Amniotic epithelial cell (primary cell): ENCODE measurements at regions not wholly inside any gene's neighbourhood (a gene's known extent, or its start where the extent isn't known, plus 50 kb on each side); places are given as distances from the start of the nearest gene placed in this dataset.
"Not testable (repeated sequence)": the region's sequence is repeated elsewhere in the genome, so short reads cannot be mapped to it uniquely, and the experiment has no call there.

Experiments
- DNase-seq: peaks from one replicate; pipeline ENCODE4 v3.0.0-alpha.2; 2010; ENCODE audit warnings: low read depth

DNA sequence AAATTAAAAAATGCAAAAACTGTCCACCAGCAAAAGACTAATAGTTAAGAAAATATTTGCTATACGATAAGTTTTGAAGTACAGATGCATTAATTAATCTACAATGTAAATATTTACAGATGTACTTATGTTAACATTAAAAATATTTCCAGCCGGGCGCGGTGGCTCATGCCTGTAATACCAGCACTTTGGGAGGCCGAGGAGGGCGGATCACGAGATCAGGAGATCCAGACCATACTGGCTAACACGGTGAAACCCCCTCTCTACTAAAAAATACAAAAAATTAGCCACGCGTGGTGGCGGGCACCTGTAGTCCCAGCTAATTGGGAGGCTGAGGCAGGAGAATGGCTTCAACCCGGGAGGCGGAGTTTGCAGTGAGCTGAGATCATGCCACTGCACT, 982.8 kb downstream of the SLC6A15 start:
- not testable (repeated sequence) for DNase-seq

DNA sequence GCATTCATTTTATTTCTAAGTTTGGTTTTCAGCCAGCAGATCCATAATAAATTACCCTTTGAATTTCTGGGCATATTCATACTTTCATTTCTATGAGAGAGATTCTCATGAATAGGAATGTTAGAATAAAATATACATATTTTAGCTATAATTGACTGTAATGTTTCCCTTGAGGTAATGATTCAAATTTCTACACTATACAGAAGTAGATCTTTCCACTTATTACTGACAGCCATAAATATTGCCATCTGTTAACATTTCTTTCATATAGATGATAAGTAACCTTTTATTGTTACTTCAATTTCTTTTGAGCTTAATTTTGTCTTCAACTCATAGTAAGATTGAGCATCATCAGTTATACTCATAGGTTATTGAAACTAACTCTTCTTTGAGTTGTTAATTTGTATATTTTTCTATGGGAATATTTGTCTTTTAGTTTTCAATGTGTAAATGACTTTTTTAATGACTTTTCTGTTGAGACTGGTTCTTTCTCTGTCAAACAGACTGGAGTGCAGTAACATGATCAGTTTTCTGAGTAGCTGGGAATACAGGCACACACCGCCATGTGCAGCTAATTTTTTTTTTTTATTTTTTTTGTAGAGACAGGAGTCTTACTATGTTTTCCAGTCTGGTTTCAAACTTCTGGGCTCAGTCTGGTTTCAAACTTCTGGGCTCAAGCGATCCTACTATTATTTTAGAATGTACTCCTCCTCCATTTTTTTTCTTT, 991.6 kb downstream of the SLC6A15 start:
- DNase-seq, result no peak

DNA sequence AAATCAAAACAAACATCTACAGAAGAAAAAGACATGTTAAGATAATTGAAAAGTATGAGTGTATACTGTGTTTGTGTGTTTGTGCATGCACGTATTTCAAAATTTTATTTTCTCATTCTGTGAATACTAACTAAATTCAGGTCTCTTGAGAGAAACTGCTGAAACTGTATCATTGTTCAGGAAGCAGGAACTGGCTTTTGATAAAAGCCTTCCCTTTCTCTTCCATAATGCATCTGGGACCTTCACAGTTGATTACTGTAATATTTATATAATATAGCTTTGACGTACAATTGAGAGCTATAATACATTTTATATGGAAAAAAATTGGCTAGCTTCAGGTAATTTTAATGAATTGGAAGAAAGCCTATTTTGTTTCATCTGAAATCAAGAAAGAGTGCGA, 993.5 kb downstream of the SLC6A15 start:
- DNase-seq, result no peak

DNA sequence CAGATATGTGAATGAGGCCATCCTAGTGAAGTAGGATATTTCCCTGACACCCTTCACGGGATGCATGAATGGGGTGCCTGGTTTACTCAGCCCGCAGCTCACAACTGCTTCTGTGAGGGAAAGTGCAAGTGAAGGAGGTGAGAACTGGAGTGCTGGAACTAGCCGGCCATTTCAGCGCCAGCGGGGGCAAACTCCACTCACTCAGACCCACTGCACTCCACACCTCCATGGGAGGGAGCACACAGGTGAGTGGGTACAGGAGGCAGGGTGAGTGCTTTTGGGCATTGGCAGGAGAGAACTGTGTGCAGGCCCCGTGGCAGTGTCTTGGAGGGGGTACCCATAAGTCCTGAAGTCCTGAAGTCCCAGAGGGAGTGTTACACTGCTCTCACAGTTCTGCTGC, 1008.4 kb downstream of the SLC6A15 start:
- DNase-seq, result no peak

DNA sequence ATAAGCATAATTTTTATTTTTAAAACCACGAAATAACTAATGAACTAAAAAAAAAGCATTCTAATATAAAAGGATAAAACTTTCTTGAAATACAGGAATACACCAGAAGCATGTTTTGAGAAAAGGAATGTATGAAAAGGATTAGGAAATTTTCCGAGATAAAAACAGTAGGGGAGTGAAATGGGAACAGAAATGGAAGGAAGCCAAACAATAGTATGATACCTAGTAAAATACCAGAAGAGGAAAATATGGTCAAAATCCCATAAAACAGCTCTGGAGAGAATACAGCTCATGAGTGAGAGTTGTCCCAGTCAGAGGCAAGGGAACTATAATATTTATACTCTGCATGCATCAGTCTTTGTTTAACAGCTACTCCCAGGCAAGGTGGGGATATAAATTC, 1016.2 kb downstream of the SLC6A15 start:
- peak; percentile 31 for DNase-seq

DNA sequence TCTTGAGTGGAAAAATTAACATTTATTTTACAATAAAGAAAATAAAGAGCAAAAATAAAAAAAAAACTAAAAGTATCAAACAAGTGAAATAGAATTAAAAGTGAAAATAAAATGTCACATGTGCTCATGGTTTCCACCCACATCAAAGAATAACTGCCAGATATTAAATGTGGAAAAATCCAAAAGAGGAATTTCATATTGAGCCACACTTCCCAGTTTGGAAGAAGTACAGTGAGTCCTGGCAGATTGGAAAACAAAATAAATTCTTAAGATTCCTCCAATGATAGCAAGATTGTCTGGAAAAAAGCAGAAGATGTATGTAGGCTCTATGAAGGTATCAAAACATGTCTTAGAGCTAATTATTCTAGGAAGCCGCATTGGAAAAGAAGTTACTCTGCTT, 1019.5 kb downstream of the SLC6A15 start:
- peak; percentile 64 for DNase-seq

DNA sequence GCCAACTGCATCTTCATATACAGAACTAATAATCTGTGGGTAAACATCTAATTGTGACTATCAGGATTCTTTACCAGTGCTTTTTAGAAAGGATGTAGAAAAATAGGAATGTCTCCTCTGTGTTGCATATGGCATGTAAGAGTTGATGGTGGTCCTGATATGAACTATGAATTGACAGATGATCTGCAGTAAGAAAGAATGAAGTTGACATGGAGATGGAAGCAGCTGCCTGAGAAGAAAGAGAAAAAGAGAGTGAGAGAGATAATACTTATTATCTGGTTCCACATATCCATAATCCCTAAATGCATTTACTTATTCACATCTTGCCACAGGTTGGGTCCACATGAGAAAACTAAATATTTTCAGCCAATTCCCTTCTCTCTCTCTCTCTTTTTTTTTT, 1022.9 kb downstream of the SLC6A15 start:
- DNase-seq, result peak; percentile 2

DNA sequence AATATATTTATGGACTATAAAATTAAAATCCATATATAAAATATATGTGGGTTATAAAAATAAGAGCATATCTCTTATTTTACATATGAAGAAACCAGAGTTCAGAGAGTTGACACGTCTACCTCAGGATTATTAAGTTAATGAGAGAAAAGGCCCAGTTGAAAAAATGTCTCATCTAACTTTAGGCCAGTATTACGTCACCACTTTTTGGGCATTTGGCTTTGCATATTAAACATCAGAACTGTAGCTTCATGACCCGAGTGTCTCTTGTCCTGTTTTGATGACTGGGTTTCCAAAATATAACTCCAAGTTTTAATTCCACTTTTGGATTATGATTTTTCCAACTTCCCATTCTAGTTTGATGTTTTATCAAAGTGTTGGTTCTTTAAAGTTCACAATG, 1026.1 kb downstream of the SLC6A15 start:
- no peak for DNase-seq

DNA sequence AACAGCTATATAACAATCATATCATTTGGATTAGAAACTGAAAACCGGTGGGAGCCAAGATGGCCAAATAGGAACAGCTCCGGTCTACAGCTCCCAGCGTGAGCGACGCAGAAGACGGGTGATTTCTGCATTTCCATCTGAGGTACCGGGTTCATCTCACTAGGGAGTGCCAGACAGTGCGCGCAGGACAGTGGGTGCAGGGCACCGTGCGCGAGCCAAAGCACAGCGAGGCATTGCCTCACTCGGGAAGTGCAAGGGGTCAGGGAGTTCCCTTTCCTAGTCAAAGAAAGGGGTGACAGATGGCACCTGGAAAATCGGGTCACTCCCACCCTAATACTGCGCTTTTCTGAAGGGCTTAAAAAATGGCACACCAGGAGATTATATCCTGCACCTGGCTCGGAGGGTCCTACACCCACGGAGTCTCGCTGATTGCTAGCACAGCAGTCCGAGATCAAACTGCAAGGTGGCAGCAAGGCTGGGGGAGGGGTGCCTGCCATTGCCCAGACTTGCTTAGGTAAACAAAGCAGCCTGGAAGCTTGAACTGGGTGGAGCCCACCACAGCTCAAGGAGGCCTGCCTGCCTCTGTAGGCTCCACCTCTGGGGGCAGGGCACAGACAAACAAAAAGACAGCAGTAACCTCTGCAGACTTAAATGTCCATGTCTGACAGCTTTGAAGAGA, 1041.5 kb downstream of the SLC6A15 start:
- DNase-seq, result not testable (repeated sequence)

DNA sequence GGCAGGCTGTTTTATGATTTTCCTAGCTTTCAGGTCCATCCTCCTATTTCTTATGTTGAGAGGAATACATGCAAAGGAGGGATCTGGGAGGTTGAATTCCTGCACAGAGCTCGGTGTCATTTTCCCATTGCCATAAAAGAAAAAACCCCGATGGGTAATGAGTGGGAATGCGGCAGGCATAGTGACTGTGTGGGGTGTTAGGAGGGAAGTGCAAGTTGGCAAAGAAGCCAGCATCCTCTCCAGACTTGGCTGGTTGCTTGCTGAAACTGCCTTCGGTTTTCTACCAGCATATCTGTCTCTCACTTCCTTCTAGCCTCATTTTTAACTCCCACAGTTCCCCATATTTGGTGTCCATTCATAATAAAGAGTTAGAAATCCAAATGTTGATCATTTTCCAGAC, 1046.1 kb downstream of the SLC6A15 start:
- DNase-seq, result no peak

DNA sequence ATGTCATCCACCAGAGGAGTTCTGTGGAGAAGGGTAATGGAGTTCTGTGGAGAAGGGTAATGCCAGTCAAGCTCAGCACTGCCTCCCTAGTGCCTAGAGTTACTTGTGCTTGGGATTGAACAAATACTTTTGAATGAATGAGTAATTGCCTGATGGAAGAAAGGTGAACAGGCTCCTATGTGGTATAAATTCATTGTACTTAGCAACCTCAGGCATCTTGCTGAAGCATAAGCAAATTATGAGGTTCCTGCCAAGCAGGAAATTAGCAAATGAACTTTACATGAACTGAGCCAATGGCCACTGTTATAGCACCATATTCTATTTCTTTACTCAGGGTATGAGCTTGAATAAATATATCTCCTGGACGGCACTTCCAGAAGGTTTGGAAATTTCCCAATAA, 1047.2 kb downstream of the SLC6A15 start:
- no peak for DNase-seq

DNA sequence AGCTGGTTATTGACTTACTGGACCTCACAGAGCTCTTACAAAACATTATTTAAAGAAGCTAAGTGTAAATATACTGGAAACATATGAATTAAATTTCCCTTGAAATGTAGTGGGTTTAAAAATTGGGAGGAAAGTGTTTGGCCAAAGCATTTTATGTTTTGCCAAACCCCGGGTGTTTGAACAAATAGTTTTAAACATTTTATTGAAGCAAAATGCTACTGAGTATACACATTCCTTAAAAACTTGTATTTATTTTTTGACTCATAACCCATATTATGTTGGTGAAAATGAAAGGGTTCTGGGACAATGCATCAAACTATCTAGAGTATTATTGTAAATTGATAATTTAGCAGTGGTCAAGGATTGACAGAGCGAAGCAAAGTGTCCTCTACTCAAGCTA, 1048.5 kb downstream of the SLC6A15 start:
- DNase-seq, result no peak

DNA sequence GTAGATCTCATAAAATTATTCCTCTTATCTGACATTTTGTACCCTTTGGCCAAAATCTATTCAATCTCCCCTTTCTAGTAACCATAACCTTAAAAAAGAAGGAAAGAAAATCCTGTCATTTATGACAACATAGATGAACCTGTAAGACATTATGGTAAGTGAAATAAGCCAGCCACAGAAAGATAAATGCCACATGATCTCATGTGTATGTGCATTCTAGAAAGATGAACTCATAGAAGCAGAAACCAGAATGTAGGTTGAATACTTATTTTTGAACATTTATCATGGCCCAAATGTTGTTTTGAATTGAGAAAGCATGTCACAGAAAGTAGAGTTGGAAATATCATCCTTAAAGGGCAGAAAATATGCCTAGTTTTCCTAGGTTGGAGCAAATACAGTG, 1053.6 kb downstream of the SLC6A15 start:
- DNase-seq, result peak; percentile 47

DNA sequence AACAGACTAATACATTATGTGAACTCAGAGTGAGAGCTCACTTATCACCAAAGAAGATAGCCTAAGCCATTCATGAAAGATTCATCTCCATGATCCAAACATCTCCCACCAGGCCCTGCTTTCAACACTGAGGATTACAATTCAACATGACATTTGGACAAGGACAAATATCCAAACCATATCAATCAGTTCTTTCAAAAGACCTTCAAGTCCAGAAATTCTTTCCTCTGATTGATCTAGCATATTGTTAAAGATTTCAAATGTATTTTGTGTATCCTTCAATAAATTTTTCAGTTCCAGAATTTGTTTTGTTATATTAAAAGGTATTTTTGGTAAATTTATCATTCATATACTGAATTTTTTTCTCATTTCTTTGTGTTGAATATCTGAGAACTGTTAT, 1055.8 kb downstream of the SLC6A15 start:
- no peak for DNase-seq

DNA sequence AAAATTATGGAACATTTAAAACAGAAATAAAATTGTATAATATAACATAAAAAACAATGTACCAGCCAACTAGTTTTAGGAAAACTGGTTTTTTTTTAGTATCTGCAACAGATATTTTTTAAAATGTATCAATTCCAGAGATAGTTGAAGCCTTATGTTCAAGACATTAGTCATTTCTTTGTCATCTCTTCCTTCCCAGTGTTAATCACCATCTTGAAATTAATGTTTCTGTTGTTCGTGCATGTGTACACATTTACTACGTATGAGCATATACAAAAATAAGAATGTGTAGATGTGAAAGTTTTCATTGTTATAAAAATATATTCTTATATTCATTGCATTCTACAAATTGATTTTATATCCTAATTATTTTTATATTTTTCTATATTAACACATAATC, 1062.1 kb downstream of the SLC6A15 start:
- no peak for DNase-seq

DNA sequence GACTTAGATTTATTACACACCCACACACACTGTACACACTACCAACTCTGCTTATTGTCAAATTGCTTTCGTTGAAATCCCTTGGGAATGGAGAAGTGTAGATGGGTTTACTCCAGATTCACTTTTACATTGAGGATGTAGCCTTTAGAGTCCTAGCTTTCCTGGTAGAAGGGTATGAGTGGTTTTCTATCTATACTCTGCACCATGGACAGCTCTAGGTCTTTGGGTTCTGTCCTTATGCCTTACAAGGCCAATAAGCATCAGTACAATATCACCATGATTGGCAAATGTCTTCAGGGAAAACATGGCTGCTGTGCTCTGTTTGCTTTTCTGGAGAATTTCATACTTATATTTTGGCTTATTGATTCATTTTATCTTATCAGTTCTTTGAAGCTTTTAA, 1063.9 kb downstream of the SLC6A15 start:
- DNase-seq, result peak; percentile 7

DNA sequence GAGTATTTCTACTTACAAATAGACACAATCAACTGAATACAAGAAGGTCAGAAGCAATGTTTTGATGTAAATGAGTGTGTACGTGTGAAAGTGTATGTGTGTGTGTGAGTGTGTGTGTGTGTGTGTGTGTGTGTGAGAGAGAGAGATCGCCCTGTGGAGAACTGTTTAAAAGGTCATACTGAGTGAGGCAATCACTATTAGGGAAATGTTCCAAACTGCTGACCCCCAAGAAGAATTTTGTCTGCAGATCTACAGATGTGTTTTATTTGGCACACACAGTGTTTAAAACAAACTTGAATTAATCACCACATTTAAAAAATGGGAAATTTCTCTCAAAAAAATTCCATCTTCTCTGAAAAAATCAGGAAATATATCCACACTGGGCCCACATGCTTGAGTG, 1069.1 kb downstream of the SLC6A15 start:
- DNase-seq, result no peak

DNA sequence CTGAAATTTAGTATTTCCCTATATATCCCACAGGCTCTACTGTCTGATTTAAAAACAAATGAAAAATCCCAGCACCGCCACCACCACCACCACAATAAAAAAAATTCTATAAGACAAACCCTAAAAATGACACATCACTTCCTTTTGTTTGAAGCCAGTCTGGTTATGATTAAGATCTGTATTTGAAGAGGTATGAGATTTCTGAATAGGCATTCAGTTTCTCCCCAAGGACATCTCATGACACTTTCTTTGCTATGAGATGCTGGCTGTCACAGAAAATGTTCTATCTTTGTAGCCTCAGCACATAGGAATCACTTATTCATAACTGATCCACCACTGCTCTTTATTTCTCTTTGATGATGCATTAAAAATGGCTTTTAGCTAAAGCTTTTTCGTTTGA, 1071.0 kb downstream of the SLC6A15 start:
- DNase-seq, result no peak

DNA sequence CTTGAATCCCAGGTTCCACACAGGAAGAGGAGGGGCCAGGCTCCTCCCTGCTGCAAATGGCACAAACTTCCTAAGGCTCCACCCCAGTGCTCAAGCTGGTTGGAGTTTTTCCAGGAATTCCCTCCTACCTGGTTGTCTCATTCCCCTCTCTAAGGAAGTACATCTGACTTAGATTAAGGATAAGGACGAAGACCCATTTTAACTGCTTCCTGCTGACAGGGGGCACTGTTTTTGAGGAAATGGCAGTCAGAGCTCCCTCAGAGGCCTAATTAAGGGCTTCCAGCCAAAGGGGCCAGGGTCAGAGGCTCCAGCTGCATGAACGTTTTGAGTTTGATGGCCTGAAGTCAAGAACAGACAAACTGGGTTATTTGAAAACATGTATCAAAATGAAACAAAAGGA, 1084.7 kb downstream of the SLC6A15 start:
- DNase-seq, result peak; percentile 7

DNA sequence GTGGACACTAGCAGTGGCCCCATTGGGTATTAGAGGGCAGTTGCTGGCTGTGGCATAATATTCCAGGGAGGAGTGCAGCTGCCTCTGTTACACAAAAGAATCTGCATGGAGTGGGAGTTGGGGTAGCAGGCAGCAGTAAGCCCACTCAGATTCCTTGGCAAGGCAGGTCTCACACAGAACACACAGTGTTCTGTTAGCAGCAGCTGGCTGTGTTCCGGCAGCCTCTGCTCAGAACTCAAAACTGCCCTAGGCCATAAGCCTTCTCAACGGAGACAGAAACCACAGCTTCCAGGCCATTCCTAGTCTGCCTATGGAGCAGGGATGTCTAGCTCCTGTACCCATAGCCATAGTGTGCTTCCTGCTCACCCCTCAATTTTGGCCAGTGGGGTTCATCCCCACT, 1085.4 kb downstream of the SLC6A15 start:
- no peak for DNase-seq

DNA sequence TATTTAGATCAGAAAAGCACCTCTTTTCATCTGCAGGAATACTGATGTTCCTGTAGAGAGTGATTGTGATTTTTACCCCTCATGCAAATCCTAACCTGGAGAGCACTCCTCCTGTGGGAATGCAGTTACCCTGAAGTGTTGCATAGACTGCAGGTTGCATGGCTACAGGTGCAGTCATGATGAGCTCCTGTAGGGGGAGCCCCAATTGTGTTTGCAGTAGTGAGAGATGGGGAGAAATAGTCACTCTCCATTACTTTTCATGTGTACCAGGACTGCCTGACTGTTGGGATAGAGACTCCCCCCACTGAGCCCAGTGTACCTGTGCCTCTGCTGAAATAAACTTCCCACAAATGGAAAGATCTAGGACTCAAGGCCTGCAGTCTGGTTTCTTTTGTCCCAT, 1086.5 kb downstream of the SLC6A15 start:
- DNase-seq, result peak; percentile 41

DNA sequence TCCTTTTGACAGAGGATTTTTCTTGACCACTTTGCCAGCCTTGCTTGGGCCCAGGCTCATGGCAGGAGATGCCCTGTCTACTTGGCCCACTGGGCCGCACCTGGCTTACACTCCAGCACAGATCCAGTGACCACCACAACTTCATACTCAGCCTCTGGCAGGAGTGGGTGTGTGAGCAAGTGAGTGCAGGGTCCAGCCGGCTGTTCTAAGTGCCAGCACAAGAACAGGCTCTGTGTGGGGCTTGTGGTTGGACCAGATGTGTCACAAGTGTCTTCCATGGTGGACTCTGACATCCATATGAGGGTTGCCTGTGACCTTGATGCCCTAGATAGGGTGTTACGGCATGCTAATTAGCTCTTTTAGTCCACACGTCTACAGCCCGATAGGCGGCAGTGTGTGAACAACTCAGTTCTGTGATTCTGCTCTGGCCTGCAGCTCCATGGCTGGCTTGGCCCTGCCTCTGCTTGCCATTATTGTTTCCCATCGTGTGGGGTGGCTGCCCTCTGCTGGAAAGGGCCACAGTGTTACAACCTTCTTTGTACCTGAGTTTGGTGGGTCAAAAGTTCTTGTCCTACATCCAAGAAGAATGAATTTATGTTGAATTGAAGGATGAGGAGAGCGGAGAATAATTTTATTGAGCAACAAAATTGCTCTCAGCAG, 1089.1 kb downstream of the SLC6A15 start:
- DNase-seq, result peak; percentile 41

DNA sequence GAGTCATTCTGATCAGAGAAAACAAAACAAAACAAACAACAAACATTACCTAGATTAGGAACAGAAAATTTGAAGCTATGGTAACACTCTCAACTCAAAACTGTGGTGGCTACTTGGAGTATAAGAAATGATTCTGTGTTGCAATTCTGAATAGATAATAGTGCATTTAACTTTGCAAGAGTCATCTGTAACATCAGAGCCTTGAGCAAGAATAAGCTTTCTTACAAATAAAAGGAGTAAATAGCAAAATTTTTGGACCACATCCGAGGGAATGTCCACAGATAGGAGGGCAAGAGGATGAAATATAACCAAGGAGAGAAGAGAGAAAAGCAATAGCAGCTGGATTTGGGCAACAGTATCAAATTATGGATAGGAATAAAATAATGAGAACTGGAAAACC, 1090.6 kb downstream of the SLC6A15 start:
- DNase-seq, result peak; percentile 73
